Hepatocyte (in vitro differentiated cells): ENCODE measurements at regions not wholly inside any gene's neighbourhood (a gene's known extent, or its start where the extent isn't known, plus 50 kb on each side); places are given as distances from the start of the nearest gene placed in this dataset.
"Not testable (repeated sequence)": the region's sequence is repeated elsewhere in the genome, so short reads cannot be mapped to it uniquely, and the experiment has no call there.

Source experiments
- DNase-seq: peaks from one replicate; pipeline ENCODE4 v3.0.0-alpha.2; 2016; ENCODE audit warnings: low spot score
- H2AFZ ChIP-seq: fragments of 200-600 bp; sonication (generic); 2 replicates; pipeline ENCODE4 v1.6.0; 2016; ENCODE audit warnings: antibody characterized with exemption, mild to moderate bottlenecking
- H3K27ac ChIP-seq: fragments of 200-600 bp; sonication (generic); 2 replicates; pipeline ENCODE4 v1.5.1; 2016; ENCODE audit warnings: mild to moderate bottlenecking
- H3K27me3 ChIP-seq: fragments of 200-600 bp; sonication (generic); 2 replicates; pipeline ENCODE4 v1.6.1; 2016
- H3K36me3 ChIP-seq: fragments of 200-600 bp; sonication (generic); replicated peaks from 2 replicates; pipeline ENCODE4 v1.5.1; 2016; ENCODE audit warnings: low read depth; ENCODE audit not compliant: insufficient read depth
- H3K4me1 ChIP-seq: fragments of 200-600 bp; sonication (generic); 2 replicates; pipeline ENCODE4 v1.5.1; 2016; ENCODE audit warnings: mild to moderate bottlenecking, moderate library complexity; ENCODE audit not compliant: insufficient read depth
- H3K4me2 ChIP-seq: fragments of 200-600 bp; sonication (generic); 2 replicates; pipeline ENCODE4 v1.6.0; 2016
- H3K4me3 ChIP-seq: fragments of 200-600 bp; sonication (generic); 2 replicates; pipeline ENCODE4 v1.5.1; 2016; ENCODE audit warnings: mild to moderate bottlenecking
- H3K79me2 ChIP-seq: fragments of 200-600 bp; sonication (generic); 2 replicates; pipeline ENCODE4 v1.6.0; 2017; ENCODE audit warnings: mild to moderate bottlenecking
- H3K9me2 ChIP-seq: fragments of 200-600 bp; sonication (generic); replicated peaks from 2 replicates; pipeline ENCODE4 v1.6.0; 2017; ENCODE audit warnings: mild to moderate bottlenecking; ENCODE audit not compliant: insufficient read depth
- H3K9me3 ChIP-seq: fragments of 200-600 bp; sonication (generic); 2 replicates; pipeline ENCODE4 v1.5.1; 2016; ENCODE audit warnings: low read depth, mild to moderate bottlenecking
- H4K20me1 ChIP-seq: fragments of 200-600 bp; sonication (generic); 2 replicates; pipeline ENCODE4 v1.6.0; 2016; ENCODE audit warnings: mild to moderate bottlenecking; ENCODE audit not compliant: insufficient read depth, poor library complexity, severe bottlenecking
- EZH2 ChIP-seq: fragments of 200-600 bp; sonication (generic); IDR thresholded peaks from 2 replicates; pipeline ENCODE4 v1.6.1; 2016; ENCODE audit warnings: antibody characterized with exemption, mild to moderate bottlenecking, borderline replicate concordance
- EZH2phosphoT487 ChIP-seq: fragments of 200-600 bp; sonication (generic); IDR thresholded peaks from one replicate; pipeline ENCODE4 v1.6.1; 2018; ENCODE audit warnings: antibody characterized with exemption, mild to moderate bottlenecking, low read depth, moderate library complexity; ENCODE audit not compliant: unreplicated experiment, severe bottlenecking
- WGBS: methylation state at CpG from one replicate; pipeline ENCODE4 v1.1.6; 2016; ENCODE audit warnings: low lambda C conversion rate; ENCODE audit errors: missing lambda C conversion rate; 5-methylcytosine and 5-hydroxymethylcytosine counted together
- TF ChIP-seq, protein P1 (sequence below): fragments of 200-600 bp; sonication (generic); IDR thresholded peaks from 2 replicates; pipeline ENCODE4 v1.5.1; 2016; ENCODE audit warnings: antibody characterized with exemption, mild to moderate bottlenecking; ENCODE audit not compliant: poor library complexity

DNA sequence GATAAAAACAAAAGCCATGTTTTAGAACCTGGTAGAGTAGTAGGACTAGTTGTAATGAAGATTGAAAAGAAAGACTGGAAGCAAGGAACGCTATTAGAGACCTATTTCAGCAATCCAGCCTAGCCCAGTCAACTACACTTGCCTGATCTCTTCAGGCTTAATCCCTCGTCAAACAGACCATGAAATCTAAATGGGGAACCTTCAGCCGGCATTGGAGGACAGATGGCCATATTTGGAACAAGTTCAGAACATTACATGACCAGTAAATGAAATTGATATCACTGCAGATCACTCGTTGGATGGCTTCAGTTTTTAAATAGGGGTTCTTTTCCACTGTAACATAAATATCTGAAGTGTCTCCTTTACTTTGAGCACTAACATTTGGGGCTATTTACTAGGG is 84.8 kb upstream of the WDR44 start:
- Histone ChIP-seq H3K4me3 (no peak overlapping the region), H3K36me3 (no peaks in the 10 kb centered on the region), H3K27me3 (no peaks in the 10 kb centered on the region), H4K20me1 (no peaks in the 10 kb centered on the region), H2AFZ (no peak overlapping the region), H3K27ac (no peak overlapping the region), H3K9me2 (no peaks in the 10 kb centered on the region), H3K4me1 (no peaks in the 10 kb centered on the region), H3K4me2 (no peak overlapping the region), H3K9me3 (no peaks in the 10 kb centered on the region), H3K79me2 (no peaks in the 10 kb centered on the region)
- WGBS = 46% methylated on average over 4 of the region's 4 CpGs
- DNase-seq = no peak
- TF ChIP-seq, protein P1, sequence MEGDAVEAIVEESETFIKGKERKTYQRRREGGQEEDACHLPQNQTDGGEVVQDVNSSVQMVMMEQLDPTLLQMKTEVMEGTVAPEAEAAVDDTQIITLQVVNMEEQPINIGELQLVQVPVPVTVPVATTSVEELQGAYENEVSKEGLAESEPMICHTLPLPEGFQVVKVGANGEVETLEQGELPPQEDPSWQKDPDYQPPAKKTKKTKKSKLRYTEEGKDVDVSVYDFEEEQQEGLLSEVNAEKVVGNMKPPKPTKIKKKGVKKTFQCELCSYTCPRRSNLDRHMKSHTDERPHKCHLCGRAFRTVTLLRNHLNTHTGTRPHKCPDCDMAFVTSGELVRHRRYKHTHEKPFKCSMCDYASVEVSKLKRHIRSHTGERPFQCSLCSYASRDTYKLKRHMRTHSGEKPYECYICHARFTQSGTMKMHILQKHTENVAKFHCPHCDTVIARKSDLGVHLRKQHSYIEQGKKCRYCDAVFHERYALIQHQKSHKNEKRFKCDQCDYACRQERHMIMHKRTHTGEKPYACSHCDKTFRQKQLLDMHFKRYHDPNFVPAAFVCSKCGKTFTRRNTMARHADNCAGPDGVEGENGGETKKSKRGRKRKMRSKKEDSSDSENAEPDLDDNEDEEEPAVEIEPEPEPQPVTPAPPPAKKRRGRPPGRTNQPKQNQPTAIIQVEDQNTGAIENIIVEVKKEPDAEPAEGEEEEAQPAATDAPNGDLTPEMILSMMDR = no peak
- no peak for TF ChIP-seq EZH2phosphoT487
- TF ChIP-seq EZH2 = no peak

DNA sequence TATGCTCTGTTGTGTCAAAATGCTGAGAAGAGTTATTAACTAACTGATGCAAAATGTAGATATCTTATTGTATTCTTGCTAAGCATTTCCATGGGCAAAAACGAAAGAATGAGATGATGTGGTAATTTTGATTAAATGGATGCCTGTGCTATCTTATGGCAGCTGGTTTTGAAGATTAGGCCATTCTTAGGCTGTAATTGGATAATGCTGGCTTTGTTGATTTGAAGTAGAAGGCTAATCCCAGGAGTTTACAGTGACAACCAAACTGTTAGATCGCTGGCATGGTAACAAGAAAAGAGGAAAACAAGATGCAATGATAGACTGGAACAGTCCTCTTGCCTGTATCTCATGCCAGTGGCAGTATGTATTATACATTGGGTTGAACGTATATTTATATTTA is 74.1 kb upstream of the WDR44 start:
- H4K20me1 ChIP-seq = no peaks in the 10 kb centered on the region
- no peaks in the 10 kb centered on the region for H3K4me1 ChIP-seq
- H3K27me3 ChIP-seq = no peaks in the 10 kb centered on the region
- H3K27ac ChIP-seq = no peak overlapping the region
- no peaks in the 10 kb centered on the region for H3K36me3 ChIP-seq
- H3K9me2 ChIP-seq = no peaks in the 10 kb centered on the region
- no peaks in the 10 kb centered on the region for H3K79me2 ChIP-seq
- H3K4me3 ChIP-seq = no peak overlapping the region
- DNase-seq = no peak
- TF ChIP-seq, protein P1 = no peak
- TF ChIP-seq EZH2phosphoT487 (no peak), EZH2 (no peak)
- H2AFZ ChIP-seq = no peak overlapping the region
- H3K4me2 ChIP-seq = no peak overlapping the region
- no peaks in the 10 kb centered on the region for H3K9me3 ChIP-seq
- WGBS = 54% methylated on average over 3 of the region's 3 CpGs

DNA sequence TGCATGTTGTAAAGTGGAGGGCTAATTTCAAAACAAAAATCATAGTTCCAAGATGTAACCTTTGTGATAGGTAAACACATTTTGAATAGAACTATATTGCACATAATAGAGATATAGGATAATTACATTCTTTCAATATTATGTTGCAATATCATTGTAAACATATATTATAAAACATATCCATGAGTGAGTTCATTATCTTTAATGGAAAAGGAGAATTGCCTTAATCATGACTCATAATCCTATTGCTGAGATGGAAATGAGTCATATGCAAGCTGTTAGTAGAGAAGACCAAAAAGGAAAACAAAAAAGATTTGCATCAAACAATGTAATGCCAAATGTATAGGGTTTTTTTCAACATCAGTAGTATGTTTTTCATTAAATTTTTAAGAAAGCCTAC is 73.7 kb upstream of the WDR44 start:
- Histone ChIP-seq H3K36me3 (no peaks in the 10 kb centered on the region), H3K9me2 (no peaks in the 10 kb centered on the region), H3K4me1 (no peaks in the 10 kb centered on the region), H4K20me1 (no peaks in the 10 kb centered on the region), H2AFZ (no peak overlapping the region), H3K27me3 (no peaks in the 10 kb centered on the region), H3K79me2 (no peaks in the 10 kb centered on the region), H3K27ac (no peak overlapping the region), H3K4me3 (no peak overlapping the region), H3K4me2 (no peak overlapping the region), H3K9me3 (no peaks in the 10 kb centered on the region)
- no peak for DNase-seq
- TF ChIP-seq EZH2 (no peak), EZH2phosphoT487 (no peak)
- TF ChIP-seq, protein P1 = no peak

DNA sequence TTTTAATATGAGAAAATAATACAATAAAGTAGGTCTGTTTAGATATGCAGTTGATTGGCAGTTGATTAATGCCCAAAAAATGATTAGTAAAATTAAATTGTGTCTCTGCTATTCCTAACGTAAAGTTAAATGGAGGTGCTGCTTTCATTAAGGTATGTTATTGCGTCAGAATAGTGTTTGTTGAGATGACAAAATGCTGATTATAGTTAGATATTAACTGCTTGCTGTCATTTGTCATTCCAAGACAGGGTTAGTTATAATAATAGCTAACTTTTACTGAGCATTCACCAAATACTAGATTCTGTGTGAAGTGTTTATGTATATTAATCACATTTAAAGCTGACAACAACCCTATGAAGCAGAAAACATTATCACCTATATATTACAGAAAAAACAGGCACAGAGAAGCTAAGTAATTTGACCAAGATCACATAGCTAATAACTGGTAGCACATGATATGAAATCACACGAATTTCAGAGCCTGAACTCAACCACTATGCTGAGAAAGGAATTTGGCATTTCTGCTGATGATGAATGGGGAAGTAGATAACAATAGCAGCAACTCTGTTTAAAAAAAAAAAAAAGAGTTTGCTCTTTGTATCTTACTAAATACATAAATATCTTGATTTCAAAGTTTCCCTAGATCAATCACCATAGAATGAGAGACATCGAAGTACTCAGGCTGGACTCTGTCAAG is 59.7 kb upstream of the WDR44 start:
- Histone ChIP-seq H3K4me3 (no peak overlapping the region), H3K4me1 (no peaks in the 10 kb centered on the region), H2AFZ (no peak overlapping the region), H3K9me3 (no peaks in the 10 kb centered on the region), H3K79me2 (no peaks in the 10 kb centered on the region), H4K20me1 (no peaks in the 10 kb centered on the region), H3K4me2 (no peak overlapping the region), H3K9me2 (no peaks in the 10 kb centered on the region), H3K36me3 (no peaks in the 10 kb centered on the region), H3K27me3 (no peaks in the 10 kb centered on the region), H3K27ac (no peak overlapping the region)
- WGBS = 46% methylated on average over 4 of the region's 4 CpGs
- DNase-seq = no peak
- TF ChIP-seq EZH2phosphoT487 (no peak), EZH2 (no peak)
- TF ChIP-seq, protein P1 = no peak

DNA sequence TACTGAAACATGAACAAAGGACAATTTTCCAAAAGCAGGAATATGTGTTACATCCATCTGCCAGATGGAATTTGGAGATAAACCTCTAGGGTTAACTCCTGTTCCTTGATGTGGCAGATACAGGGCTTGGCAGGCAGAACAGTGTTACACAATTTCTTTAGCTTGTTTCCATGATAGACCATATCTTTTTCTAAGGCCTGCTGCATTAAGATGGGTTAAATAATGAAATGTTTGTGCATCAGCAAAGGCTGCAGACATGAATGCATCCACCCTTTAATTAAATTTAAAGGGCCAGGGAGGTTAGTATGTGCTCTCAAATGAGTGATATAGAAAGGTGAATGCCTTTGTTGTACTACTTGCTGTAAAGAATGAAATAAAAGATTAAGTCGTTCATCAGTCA is 50.1 kb upstream of the WDR44 start:
- H3K4me1 ChIP-seq, H4K20me1 ChIP-seq, H3K4me3 ChIP-seq, H3K9me2 ChIP-seq, H3K27me3 ChIP-seq, H3K9me3 ChIP-seq, H3K27ac ChIP-seq, H2AFZ ChIP-seq, H3K79me2 ChIP-seq, H3K36me3 ChIP-seq, H3K4me2 ChIP-seq, DNase-seq: not testable (repeated sequence)
- 68% methylated on average over 1 of the region's 1 CpG for WGBS
